GM12878 (cell line): ENCODE measurements at regions not wholly inside any gene's neighbourhood (a gene's known extent, or its start where the extent isn't known, plus 50 kb on each side); places are given as distances from the start of the nearest gene placed in this dataset.

Source experiments
- ATAC-seq: fragments of 200-7000 bp; cut with Tn5 transposase; 3 replicates; pipeline ENCODE4 v1.9.1; 2020; ENCODE audit warnings: mild to moderate bottlenecking, moderate library complexity
- BruUV-seq: library from RNA; stranded (reverse); fragments of 400-500 nt; replicated peaks from 2 replicates; lab custom pipeline; 2021; lab: Mats Ljungman, UMichigan
- CTCF ChIA-PET: fragments of 300-600 bp; sonication (Branson Sonifier 250); formaldehyde crosslinking; extraction: SDS; loops from one replicate; lab custom pipeline; 2021; ENCODE audit warnings: inconsistent platforms; lab: Yijun Ruan, JAX
- POLR2A ChIA-PET: fragments of 350-600 bp; formaldehyde crosslinking; extraction: SDS; loops from one replicate; lab custom pipeline; 2021; ENCODE audit warnings: inconsistent platforms; lab: Charles Lee
- RAD21 ChIA-PET: fragments of 300-600 bp; sonication (Branson Sonifier 250); formaldehyde crosslinking; loops from one replicate; lab custom pipeline; 2023; ENCODE audit warnings: antibody characterized with exemption; ENCODE audit not compliant: unreplicated experiment; lab: Charles Lee
- SMC1A ChIA-PET: fragments of 300-600 bp; sonication (Branson Sonifier 250); formaldehyde crosslinking; loops from one replicate; lab custom pipeline; 2023; ENCODE audit not compliant: unreplicated experiment, uncharacterized antibody; lab: Charles Lee
- DNase-seq: peaks from one replicate; pipeline ENCODE4 v3.0.0-alpha.2; 2011; ENCODE audit warnings: low read depth, low spot score
- FAIRE-seq: peaks from 3 replicates; lab custom pipeline; 2011; peaks lifted over from hg19 to GRCh38; lab: Jason Lieb, UNC
- H2AFZ ChIP-seq: 2 replicates; pipeline ENCODE4 v1.6.0; 2011; ENCODE audit warnings: low read depth, low read length, control low read depth; ENCODE audit not compliant: control insufficient read depth
- H3K27ac ChIP-seq: 2 replicates; pipeline ENCODE4 v1.5.1; 2011; ENCODE audit warnings: control low read depth; ENCODE audit not compliant: control insufficient read depth, insufficient read depth
- H3K27me3 ChIP-seq, 2 experiments: replicated peaks in 1 of 2; 2 replicates each; pipeline versions ENCODE4 v1.6.0 to v1.6.1; 2011; ENCODE audit warnings: low read length in 1 of 2; ENCODE audit not compliant: control insufficient read depth in 2 of 2, insufficient read depth in 2 of 2
- H3K36me3 ChIP-seq, 2 experiments: 2 replicates each; pipeline ENCODE4 v1.5.1; 2011; ENCODE audit warnings: low read length in 1 of 2; ENCODE audit not compliant: control insufficient read depth in 2 of 2, insufficient read depth in 2 of 2
- H3K4me1 ChIP-seq: 2 replicates; pipeline ENCODE4 v1.6.1; 2011; ENCODE audit warnings: mild to moderate bottlenecking, low read length, moderate library complexity, mixed read lengths; ENCODE audit not compliant: control insufficient read depth, insufficient read depth
- H3K4me2 ChIP-seq: 2 replicates; pipeline ENCODE4 v1.6.0; 2011; ENCODE audit warnings: control low read depth; ENCODE audit not compliant: control insufficient read depth, insufficient read depth
- H3K4me3 ChIP-seq: fragments of 200-600 bp; sonication (generic); 2 replicates; pipeline ENCODE4 v1.5.1; 2016
- H3K79me2 ChIP-seq: 2 replicates; pipeline ENCODE4 v1.6.0; 2011; ENCODE audit warnings: low read length; ENCODE audit not compliant: control insufficient read depth, insufficient read depth
- H3K9ac ChIP-seq: 2 replicates; pipeline ENCODE4 v1.8.0; 2011; ENCODE audit warnings: low read length, control low read depth, mixed read lengths; ENCODE audit not compliant: control insufficient read depth, insufficient read depth
- H3K9me3 ChIP-seq: replicated peaks from 3 replicates; pipeline ENCODE4 v1.5.1; 2011; ENCODE audit warnings: mild to moderate bottlenecking, low read length; ENCODE audit not compliant: control insufficient read depth, insufficient read depth
- H4K20me1 ChIP-seq: 2 replicates; pipeline ENCODE4 v1.6.0; 2011; ENCODE audit not compliant: control insufficient read depth, insufficient read depth
- CHD1 ChIP-seq: IDR thresholded peaks from 2 replicates; pipeline ENCODE4 v1.6.1; 2012; ENCODE audit warnings: low read depth, low read length, improper control_type of control experiment
- E2F4 ChIP-seq: IDR thresholded peaks from 2 replicates; pipeline ENCODE4 v1.6.1; 2012; ENCODE audit warnings: low read depth, low read length, improper control_type of control experiment
- HDGF ChIP-seq: fragments of 450-650 bp; IDR thresholded peaks from 2 replicates; pipeline ENCODE4 v1.6.1; 2016; ENCODE audit warnings: antibody characterized with exemption
- IRF3 ChIP-seq: fragments of 450-650 bp; IDR thresholded peaks from 2 replicates; pipeline ENCODE4 v1.6.1; 2014; ENCODE audit warnings: mild to moderate bottlenecking
- KAT2A ChIP-seq: conservative IDR thresholded peaks from 2 replicates; pipeline ENCODE4 v1.6.1; 2011; ENCODE audit warnings: low read depth, low read length; ENCODE audit not compliant: control insufficient read depth
- LARP7 ChIP-seq: fragments of 450-650 bp; IDR thresholded peaks from 2 replicates; pipeline ENCODE4 v1.6.1; 2017; ENCODE audit warnings: mild to moderate bottlenecking
- MTA3 ChIP-seq: IDR thresholded peaks from 2 replicates; pipeline ENCODE4 v1.6.1; 2012; ENCODE audit warnings: low read length, inconsistent platforms, borderline replicate concordance
- NFXL1 ChIP-seq: fragments of 450-650 bp; IDR thresholded peaks from 2 replicates; pipeline ENCODE4 v1.6.1; 2017; ENCODE audit warnings: antibody characterized with exemption, mild to moderate bottlenecking, borderline replicate concordance
- NFYB ChIP-seq: IDR thresholded peaks from 2 replicates; pipeline ENCODE4 v1.6.1; 2011; ENCODE audit warnings: low read depth, mild to moderate bottlenecking, low read length, improper control_type of control experiment, moderate library complexity; ENCODE audit not compliant: insufficient read depth
- NR2F1 ChIP-seq: fragments of 450-650 bp; conservative IDR thresholded peaks from 2 replicates; pipeline ENCODE4 v1.6.1; 2017; ENCODE audit warnings: mild to moderate bottlenecking
- PAX8 ChIP-seq: fragments of 450-650 bp; IDR thresholded peaks from 2 replicates; pipeline ENCODE4 v1.6.1; 2017; ENCODE audit warnings: mild to moderate bottlenecking, moderate library complexity
- RBBP5 ChIP-seq: fragments of 200-600 bp; sonication (generic); conservative IDR thresholded peaks from 2 replicates; pipeline ENCODE4 v1.6.1; 2016
- SMC3 ChIP-seq: IDR thresholded peaks from 2 replicates; pipeline ENCODE4 v1.6.1; 2011; ENCODE audit warnings: low read length, improper control_type of control experiment, borderline replicate concordance
- SUPT20H ChIP-seq: IDR thresholded peaks from 2 replicates; pipeline ENCODE4 v1.6.1; 2011; ENCODE audit warnings: low read depth, mild to moderate bottlenecking, low read length, moderate library complexity, borderline replicate concordance; ENCODE audit not compliant: control insufficient read depth
- ZBED1 ChIP-seq: IDR thresholded peaks from 2 replicates; pipeline ENCODE4 v1.6.1; 2016; ENCODE audit warnings: borderline replicate concordance
- ZNF384 ChIP-seq: IDR thresholded peaks from 2 replicates; pipeline ENCODE4 v1.6.1; 2012; ENCODE audit warnings: low read depth, mild to moderate bottlenecking, low read length, improper control_type of control experiment, borderline replicate concordance
- WGBS: methylation state at CpG from one replicate; pipeline ENCODE4 v1.1.6; 2016; ENCODE audit warnings: low lambda C conversion rate; ENCODE audit not compliant: insufficient replicate concordance, insufficient coverage; ENCODE audit errors: missing lambda C conversion rate; 5-methylcytosine and 5-hydroxymethylcytosine counted together
- in situ Hi-C: fragments of 300-500 bp; cut with MboI; formaldehyde crosslinking; loops from 9 replicates; pipeline ENCODE4 v1.14.3; 2018; ENCODE audit warnings: mixed read lengths
- intact Hi-C: fragments of 100-400 bp; cut with micrococcal nuclease; formaldehyde crosslinking; loops from one replicate; pipeline ENCODE4 v1.14.2; 2022; ENCODE audit not compliant: unreplicated experiment

- in situ Hi-C loops, result loop anchor here (5.0 kb wide), 3 partner anchors 95 to 195 kb away; partner anchors contain the start of gene LRCOL1
- Histone ChIP-seq H3K4me1 (peaks cover 3% of the 10 kb centered on the region; the same call in 1 of the 2 replicates), H2AFZ (no peak overlapping the region), H3K36me3 (no peaks in the 10 kb centered on the region), H3K4me3 (no peak overlapping the region), H3K9ac (no peak overlapping the region), H3K4me2 (no peak overlapping the region), H4K20me1 (no peaks in the 10 kb centered on the region), H3K27me3 (0 out of 4 replicates have a peak, but pooled peaks cover 0 to 3% of the 10 kb centered on the region in 2 experiments), H3K79me2 (no peaks in the 10 kb centered on the region), H3K27ac (no peak overlapping the region), H3K9me3 (no peaks in the 10 kb centered on the region)
- SMC1A ChIA-PET, result no interaction called here
- BruUV-seq, result no TSS peak
- RAD21 ChIA-PET, result interaction anchor here (0.8 kb wide), 1 partner anchor 196 kb away, joined by 4 read pairs; no protein-coding TSS in a partner anchor
- WGBS, result 60% methylated on average over 15 of the region's 15 CpGs
- TF ChIP-seq IRF3 (no peak), RBBP5 (no peak), NR2F1 (no peak), ZNF384 (no peak), SMC3 (no peak)
- FAIRE-seq, result no peak
- no peak for DNase-seq
- ATAC-seq, result no peak
- CTCF ChIA-PET, result interaction anchor here (1.0 to 5.0 kb wide), 3 partner anchors 106 to 197 kb away, joined by 3 to 44 read pairs (median 5); no protein-coding TSS in a partner anchor
- POLR2A ChIA-PET, result no interaction called here
- intact Hi-C loops, result no loop called here
These were observed 72.2 kb upstream of the FBRSL1 start for GRCh38 chr12:132417741-132418140.

GRCh38 chr12:132416827-132417226 is 73.1 kb upstream of the FBRSL1 start:
- no peak overlapping the region for H3K4me3 ChIP-seq
- intact Hi-C loops, result no loop called here
- no peak overlapping the region for H3K9ac ChIP-seq
- no peak overlapping the region for H3K4me2 ChIP-seq
- ATAC-seq, result no peak
- in situ Hi-C loops, result loop anchor here (5.0 kb wide), 3 partner anchors 95 to 195 kb away; partner anchors contain the start of gene LRCOL1
- no peak for DNase-seq
- no peaks in the 10 kb centered on the region for H4K20me1 ChIP-seq
- SMC1A ChIA-PET, result no interaction called here
- CTCF ChIA-PET, result interaction anchor here (1.0 to 5.0 kb wide), 2 partner anchors 44 to 106 kb away, joined by 3 to 44 read pairs; no protein-coding TSS in a partner anchor
- H3K79me2 ChIP-seq, result no peaks in the 10 kb centered on the region
- H3K27ac ChIP-seq, result no peak overlapping the region
- no peak overlapping the region for H2AFZ ChIP-seq
- H3K4me1 ChIP-seq, result peaks cover 3% of the 10 kb centered on the region; the same call in 1 of the 2 replicates
- TF ChIP-seq LARP7 (no peak), CHD1 (no peak), MTA3 (no peak), E2F4 (no peak), SUPT20H (no peak), HDGF (no peak), NR2F1 (no peak), ZBED1 (no peak), NFYB (no peak), NFXL1 (no peak), KAT2A (no peak), PAX8 (no peak)
- no peak for FAIRE-seq
- POLR2A ChIA-PET, result no interaction called here
- H3K9me3 ChIP-seq, result no peaks in the 10 kb centered on the region
- RAD21 ChIA-PET, result no interaction called here
- 50% methylated on average over 9 of the region's 14 CpGs for WGBS
- no TSS peak for BruUV-seq
- H3K27me3 ChIP-seq, result 0 out of 4 replicates have a peak, but pooled peaks cover 0 to 3% of the 10 kb centered on the region in 2 experiments
- H3K36me3 ChIP-seq, result no peaks in the 10 kb centered on the region
